HL-60 (cell line): ENCODE measurements at regions not wholly inside any gene's neighbourhood (a gene's known extent, or its start where the extent isn't known, plus 50 kb on each side); places are given as distances from the start of the nearest gene placed in this dataset.
"Not testable (repeated sequence)": the region's sequence is repeated elsewhere in the genome, so short reads cannot be mapped to it uniquely, and the experiment has no call there.

Experiments used
- DNase-seq, 2 experiments: peaks; one replicate each; pipeline ENCODE4 v3.0.0-alpha.2; 2010 to 2020; ENCODE audit warnings: low read depth in 1 of 2, low spot score in 1 of 2
- H3K27ac ChIP-seq: fragments of 250-450 bp; sonication (Bioruptor Pico); replicated peaks from 2 replicates; pipeline ENCODE4 v1.5.1; 2020; ENCODE audit warnings: mild to moderate bottlenecking, moderate library complexity
- H3K27me3 ChIP-seq: fragments of 250-450 bp; sonication (Bioruptor Pico); 2 replicates; pipeline ENCODE4 v1.5.1; 2021; ENCODE audit warnings: mild to moderate bottlenecking, moderate library complexity; ENCODE audit not compliant: insufficient read depth, poor library complexity, severe bottlenecking
- H3K4me3 ChIP-seq: replicated peaks from 2 replicates; pipeline ENCODE4 v1.5.1; 2011; ENCODE audit warnings: mild to moderate bottlenecking, control low read depth, low read length; ENCODE audit not compliant: insufficient read depth
- CTCF ChIP-seq: IDR thresholded peaks from one replicate; pipeline ENCODE4 v1.5.1; 2011; ENCODE audit warnings: low read length, control low read depth, inconsistent platforms; ENCODE audit not compliant: insufficient read depth
- GABPA ChIP-seq: IDR thresholded peaks from 2 replicates; pipeline ENCODE4 v1.6.1; 2012; ENCODE audit warnings: low read depth
- POLR2AphosphoS5 ChIP-seq: IDR thresholded peaks from 2 replicates; pipeline ENCODE4 v1.6.1; 2012; ENCODE audit warnings: low read depth
- SPI1 ChIP-seq: IDR thresholded peaks from 2 replicates; pipeline ENCODE4 v1.6.1; 2012; ENCODE audit warnings: low read depth, mild to moderate bottlenecking, borderline replicate concordance
- TF ChIP-seq, protein P1 (sequence below): IDR thresholded peaks from 2 replicates; pipeline ENCODE4 v1.6.1; 2012; ENCODE audit warnings: low read depth; ENCODE audit not compliant: insufficient replicate concordance

- DNase-seq: no peak
- H3K27ac ChIP-seq: no peak overlapping the region
- no peaks in the 10 kb centered on the region for H3K27me3 ChIP-seq
- TF ChIP-seq SPI1 (no peak), CTCF (no peak), GABPA (no peak), POLR2AphosphoS5 (no peak)
- TF ChIP-seq, protein P1, sequence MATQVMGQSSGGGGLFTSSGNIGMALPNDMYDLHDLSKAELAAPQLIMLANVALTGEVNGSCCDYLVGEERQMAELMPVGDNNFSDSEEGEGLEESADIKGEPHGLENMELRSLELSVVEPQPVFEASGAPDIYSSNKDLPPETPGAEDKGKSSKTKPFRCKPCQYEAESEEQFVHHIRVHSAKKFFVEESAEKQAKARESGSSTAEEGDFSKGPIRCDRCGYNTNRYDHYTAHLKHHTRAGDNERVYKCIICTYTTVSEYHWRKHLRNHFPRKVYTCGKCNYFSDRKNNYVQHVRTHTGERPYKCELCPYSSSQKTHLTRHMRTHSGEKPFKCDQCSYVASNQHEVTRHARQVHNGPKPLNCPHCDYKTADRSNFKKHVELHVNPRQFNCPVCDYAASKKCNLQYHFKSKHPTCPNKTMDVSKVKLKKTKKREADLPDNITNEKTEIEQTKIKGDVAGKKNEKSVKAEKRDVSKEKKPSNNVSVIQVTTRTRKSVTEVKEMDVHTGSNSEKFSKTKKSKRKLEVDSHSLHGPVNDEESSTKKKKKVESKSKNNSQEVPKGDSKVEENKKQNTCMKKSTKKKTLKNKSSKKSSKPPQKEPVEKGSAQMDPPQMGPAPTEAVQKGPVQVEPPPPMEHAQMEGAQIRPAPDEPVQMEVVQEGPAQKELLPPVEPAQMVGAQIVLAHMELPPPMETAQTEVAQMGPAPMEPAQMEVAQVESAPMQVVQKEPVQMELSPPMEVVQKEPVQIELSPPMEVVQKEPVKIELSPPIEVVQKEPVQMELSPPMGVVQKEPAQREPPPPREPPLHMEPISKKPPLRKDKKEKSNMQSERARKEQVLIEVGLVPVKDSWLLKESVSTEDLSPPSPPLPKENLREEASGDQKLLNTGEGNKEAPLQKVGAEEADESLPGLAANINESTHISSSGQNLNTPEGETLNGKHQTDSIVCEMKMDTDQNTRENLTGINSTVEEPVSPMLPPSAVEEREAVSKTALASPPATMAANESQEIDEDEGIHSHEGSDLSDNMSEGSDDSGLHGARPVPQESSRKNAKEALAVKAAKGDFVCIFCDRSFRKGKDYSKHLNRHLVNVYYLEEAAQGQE: no peak
- no peak overlapping the region for H3K4me3 ChIP-seq
Measured at GRCh38 chr1:229171934-229172333, 99.0 kb upstream of the RAB4A start.

GRCh38 chr1:229173491-229174476, 97.1 kb upstream of the RAB4A start:
- not testable (repeated sequence) for H3K27ac ChIP-seq, DNase-seq, H3K4me3 ChIP-seq, H3K27me3 ChIP-seq

DNA sequence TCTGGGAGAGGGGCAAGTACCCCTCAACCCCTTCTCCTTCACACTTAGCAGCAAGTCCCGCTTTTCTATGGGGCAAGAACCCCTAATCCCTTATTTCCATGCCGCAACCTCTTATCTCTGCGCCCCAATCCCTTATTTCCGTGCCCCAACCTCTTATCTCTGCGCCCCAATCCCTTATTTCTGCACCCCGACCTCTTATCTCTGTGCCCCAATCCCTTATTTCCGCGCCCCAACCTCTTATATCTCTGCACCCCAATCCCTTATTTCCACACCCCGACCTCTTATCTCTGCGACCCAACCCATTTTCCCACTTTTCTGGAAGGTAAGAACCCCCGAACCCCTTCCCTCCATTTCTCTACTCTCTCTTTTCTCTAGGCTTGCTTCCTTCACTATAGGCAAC, 95.6 kb upstream of the RAB4A start:
- not testable (repeated sequence) for DNase-seq, H3K27me3 ChIP-seq, H3K4me3 ChIP-seq, H3K27ac ChIP-seq

DNA sequence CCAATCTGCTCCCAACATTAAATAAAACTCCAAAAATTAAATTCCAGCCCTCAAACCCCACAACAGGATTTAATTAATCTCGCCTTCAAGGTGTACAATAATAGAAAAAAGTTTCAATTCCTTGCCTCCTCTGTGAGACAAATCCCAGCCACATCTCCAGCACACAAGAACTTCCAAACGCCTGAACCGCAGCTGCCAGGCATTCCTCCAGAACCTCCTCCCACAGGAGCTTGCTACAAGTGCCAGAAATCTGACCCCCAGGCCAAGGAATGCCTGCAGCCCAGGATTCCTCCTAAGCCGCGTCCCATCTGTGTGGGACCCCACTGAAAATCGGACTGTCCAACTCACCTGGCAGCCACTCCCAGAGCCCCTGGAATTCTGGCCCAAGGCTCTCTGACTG, 94.5 kb upstream of the RAB4A start:
- not testable (repeated sequence) for H3K27ac ChIP-seq, H3K4me3 ChIP-seq, H3K27me3 ChIP-seq, DNase-seq

DNA sequence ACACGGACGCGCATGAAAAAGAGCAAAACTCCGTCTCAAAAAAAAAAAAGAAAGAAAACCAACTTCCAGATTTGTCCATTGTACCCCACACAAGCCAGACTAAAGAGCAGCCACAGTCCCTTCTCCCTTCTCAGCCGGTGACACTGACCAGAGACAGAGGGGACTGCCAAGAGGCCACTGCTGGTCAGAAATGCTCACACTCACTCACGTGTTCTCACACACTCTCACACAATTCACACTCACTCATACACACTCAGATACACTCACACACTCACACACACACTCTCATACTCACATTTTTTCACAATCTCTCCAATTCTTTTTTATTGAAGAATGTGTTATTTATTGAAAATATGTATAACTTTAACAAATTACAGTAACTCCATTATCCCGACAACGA, 90.8 kb upstream of the RAB4A start:
- no peak overlapping the region for H3K27ac ChIP-seq
- no peak overlapping the region for H3K4me3 ChIP-seq
- no peak for DNase-seq
- H3K27me3 ChIP-seq: no peaks in the 10 kb centered on the region
- TF ChIP-seq POLR2AphosphoS5: no peak
- TF ChIP-seq, protein P1: no peak
- TF ChIP-seq SPI1: no peak
- no peak for TF ChIP-seq GABPA
- TF ChIP-seq CTCF: no peak
